ENCODE measurements at regions not wholly inside any gene's neighbourhood (a gene's known extent, or its start where the extent isn't known, plus 50 kb on each side); places are given as distances from the start of the nearest gene placed in this dataset.
"Not testable (repeated sequence)": the region's sequence is repeated elsewhere in the genome, so short reads cannot be mapped to it uniquely, and the experiment has no call there.

DNA sequence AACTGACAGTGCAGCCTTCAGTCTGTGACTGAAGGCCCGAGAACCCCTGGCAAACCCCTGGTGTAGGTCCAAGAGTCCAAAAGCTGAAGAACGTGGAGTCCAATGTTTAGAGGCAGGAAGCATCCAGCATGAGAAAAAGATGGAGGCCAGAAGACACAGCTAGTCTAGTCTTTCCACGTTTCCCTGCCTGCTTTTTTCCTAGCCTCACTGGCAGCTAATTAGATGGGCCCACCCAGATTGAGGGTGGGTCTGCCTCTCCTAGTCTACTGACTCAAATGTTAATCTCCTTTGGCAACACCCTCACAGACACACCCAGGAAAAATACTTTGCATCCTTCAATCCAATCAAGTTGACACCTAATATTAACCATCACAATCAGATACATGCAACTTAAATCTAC lies 87.8 kb downstream of the TENT5D start:
- H3K4me3 ChIP-seq (ENCODE audit: low read depth, low read length); CTCF ChIA-PET; H3K27ac ChIP-seq (ENCODE audit: extremely low read depth, low read depth, low read length); H3K36me3 ChIP-seq (ENCODE audit: control insufficient read depth in 2 of 2, insufficient read depth in 1 of 2, low read length in 2 of 2); H3K9me3 ChIP-seq (ENCODE audit: control insufficient read depth, insufficient read depth, low read depth, low read length); H3K4me1 ChIP-seq (ENCODE audit: control insufficient read depth, insufficient read depth, low read length); POLR2A ChIA-PET: not testable (repeated sequence)

- H3K4me3 ChIP-seq (ENCODE audit: low read depth, low read length), result no peak overlapping the region
Observed at GRCh38 chrX:80511969-80512760, 91.9 kb downstream of the TENT5D start.

More at GRCh38 chrX:80511969-80512760, 91.9 kb downstream of the TENT5D start:
- H3K9me3 ChIP-seq (ENCODE audit: control insufficient read depth, insufficient read depth, low read depth, low read length), result no peaks in the 10 kb centered on the region; the same call in 1 of the 2 replicates
- H3K36me3 ChIP-seq (ENCODE audit: control insufficient read depth in 2 of 2, insufficient read depth in 1 of 2, low read length in 2 of 2), result no peaks in the 10 kb centered on the region
- TF ChIP-seq KLF8 (tag by site-specific recombination; IDR thresholded peaks at IDR 0.05) (no peak), ZNF830 (tag by site-specific recombination; IDR thresholded peaks at IDR 0.05; ENCODE audit: low read depth) (no peak), MYNN (tag by site-specific recombination; IDR thresholded peaks at IDR 0.05; ENCODE audit: borderline replicate concordance) (no peak), OSR2 (tag by site-specific recombination; IDR thresholded peaks at IDR 0.05) (no peak), ZNF350 (tag by site-specific recombination; IDR thresholded peaks at IDR 0.05) (no peak), ZNF239 (tag by site-specific recombination; IDR thresholded peaks at IDR 0.05) (no peak), ZNF394 (tag by site-specific recombination; IDR thresholded peaks at IDR 0.05; ENCODE audit: borderline replicate concordance) (no peak), ZNF639 (tag by site-specific recombination; IDR thresholded peaks at IDR 0.05) (no peak), ZNF561 (tag by site-specific recombination; IDR thresholded peaks at IDR 0.05; ENCODE audit: borderline replicate concordance) (no peak), ZNF670 (tag by site-specific recombination; IDR thresholded peaks at IDR 0.05; ENCODE audit: low read depth) (no peak), ZBTB20 (tag by site-specific recombination; IDR thresholded peaks at IDR 0.05) (no peak), ZNF449 (tag by site-specific recombination; IDR thresholded peaks at IDR 0.05) (no peak), HOXA7 (CRISPR knock-in tag; IDR thresholded peaks at IDR 0.05; ENCODE audit: borderline replicate concordance) (no peak), ZNF433 (tag by site-specific recombination; IDR thresholded peaks at IDR 0.05; ENCODE audit: low read depth) (no peak), ZNF785 (tag by site-specific recombination; IDR thresholded peaks at IDR 0.05) (no peak), ZSCAN4 (tag by site-specific recombination; IDR thresholded peaks at IDR 0.05) (no peak), ZNF335 (tag by site-specific recombination; conservative IDR thresholded peaks at IDR 0.05) (no peak), GFI1B (tag by site-specific recombination; IDR thresholded peaks at IDR 0.05) (no peak)
- TF ChIP-seq, protein P1, sequence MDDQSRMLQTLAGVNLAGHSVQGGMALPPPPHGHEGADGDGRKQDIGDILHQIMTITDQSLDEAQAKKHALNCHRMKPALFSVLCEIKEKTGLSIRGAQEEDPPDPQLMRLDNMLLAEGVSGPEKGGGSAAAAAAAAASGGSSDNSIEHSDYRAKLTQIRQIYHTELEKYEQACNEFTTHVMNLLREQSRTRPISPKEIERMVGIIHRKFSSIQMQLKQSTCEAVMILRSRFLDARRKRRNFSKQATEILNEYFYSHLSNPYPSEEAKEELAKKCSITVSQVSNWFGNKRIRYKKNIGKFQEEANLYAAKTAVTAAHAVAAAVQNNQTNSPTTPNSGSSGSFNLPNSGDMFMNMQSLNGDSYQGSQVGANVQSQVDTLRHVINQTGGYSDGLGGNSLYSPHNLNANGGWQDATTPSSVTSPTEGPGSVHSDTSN (CRISPR knock-in tag; IDR thresholded peaks at IDR 0.05), result no peak
- TF ChIP-seq, protein P2, sequence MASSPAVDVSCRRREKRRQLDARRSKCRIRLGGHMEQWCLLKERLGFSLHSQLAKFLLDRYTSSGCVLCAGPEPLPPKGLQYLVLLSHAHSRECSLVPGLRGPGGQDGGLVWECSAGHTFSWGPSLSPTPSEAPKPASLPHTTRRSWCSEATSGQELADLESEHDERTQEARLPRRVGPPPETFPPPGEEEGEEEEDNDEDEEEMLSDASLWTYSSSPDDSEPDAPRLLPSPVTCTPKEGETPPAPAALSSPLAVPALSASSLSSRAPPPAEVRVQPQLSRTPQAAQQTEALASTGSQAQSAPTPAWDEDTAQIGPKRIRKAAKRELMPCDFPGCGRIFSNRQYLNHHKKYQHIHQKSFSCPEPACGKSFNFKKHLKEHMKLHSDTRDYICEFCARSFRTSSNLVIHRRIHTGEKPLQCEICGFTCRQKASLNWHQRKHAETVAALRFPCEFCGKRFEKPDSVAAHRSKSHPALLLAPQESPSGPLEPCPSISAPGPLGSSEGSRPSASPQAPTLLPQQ (tag by site-specific recombination; IDR thresholded peaks at IDR 0.05), result no peak
- H3K4me1 ChIP-seq (ENCODE audit: control insufficient read depth, insufficient read depth, low read length), result no peaks in the 10 kb centered on the region
- ChIA-PET CTCF (no interaction called here), POLR2A (no interaction called here)
- H3K27ac ChIP-seq (ENCODE audit: extremely low read depth, low read depth, low read length), result no peak overlapping the region

Data from HEK293 (cell line).